ENCODE measurements at regions not wholly inside any gene's neighbourhood (a gene's known extent, or its start where the extent isn't known, plus 50 kb on each side); places are given as distances from the start of the nearest gene placed in this dataset.

DNA sequence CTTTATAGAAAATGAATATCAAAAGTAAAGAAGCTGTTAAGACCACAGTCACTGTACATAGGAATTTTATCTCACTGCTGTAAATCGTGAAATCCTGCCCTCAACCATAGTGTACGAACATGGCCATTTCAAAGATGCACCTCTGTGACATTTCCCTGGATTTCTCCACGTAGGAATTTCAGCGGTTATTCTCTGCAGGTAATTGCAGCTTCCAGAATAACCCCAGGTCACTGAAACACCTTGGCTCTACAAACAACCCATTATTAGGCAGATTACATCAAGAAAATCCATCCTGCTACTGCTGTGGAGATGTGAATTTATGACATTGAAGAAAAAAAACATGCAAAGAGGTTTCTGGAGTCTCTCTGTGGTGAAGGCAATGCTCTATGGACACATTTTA lies 196.2 kb upstream of the USP25 start:
- no peak overlapping the region for H3K27ac Mint-ChIP-seq
- intact Hi-C loops (cut with DNase I, micrococcal nuclease), result no loop called here

DNA sequence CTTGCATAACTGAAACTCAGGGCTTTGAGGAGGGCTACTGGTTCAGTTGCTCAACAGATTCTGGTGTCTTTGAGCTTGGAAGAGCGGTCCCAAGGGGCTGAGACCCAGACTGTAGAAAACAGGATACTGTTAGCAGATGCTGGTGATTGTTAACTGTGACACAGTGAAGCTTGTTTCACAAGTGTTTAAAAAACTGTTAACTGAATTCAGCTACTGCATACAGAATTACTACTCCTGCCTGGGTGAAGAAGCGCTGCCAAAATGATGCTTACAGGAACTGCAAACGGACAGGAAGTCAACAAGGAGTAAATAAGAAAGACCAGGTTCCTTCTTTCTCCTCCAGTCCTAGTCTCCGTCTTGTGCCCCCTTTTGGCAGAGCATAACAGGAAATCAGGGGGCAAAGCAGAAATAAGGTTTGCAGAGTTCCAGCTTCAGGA lies 195.3 kb upstream of the USP25 start:
- H3K9me3 Mint-ChIP-seq (ENCODE audit: low read depth), result peaks cover 3% of the 10 kb centered on the region
- DNase-seq (no peak), ATAC-seq (no peak)
- no peaks in the 10 kb centered on the region for H3K36me3 Mint-ChIP-seq (ENCODE audit: low read depth)
- no peaks in the 10 kb centered on the region for H3K27me3 Mint-ChIP-seq
- peaks cover 8% of the 10 kb centered on the region for H3K4me1 Mint-ChIP-seq
- ChIA-PET CTCF (interaction anchor here (0.7 to 2.5 kb wide), 5 partner anchors 8 to 47 kb away, joined by 3 to 6 read pairs (median 4); no protein-coding TSS in a partner anchor), POLR2A (no interaction called here)
- no peak overlapping the region for H3K4me3 Mint-ChIP-seq
- no peak overlapping the region for H3K27ac Mint-ChIP-seq
- intact Hi-C loops (cut with DNase I, micrococcal nuclease), result no loop called here

More for the DNA sequence above, 196.2 kb upstream of the USP25 start:
- no peaks in the 10 kb centered on the region for H3K36me3 Mint-ChIP-seq (ENCODE audit: low read depth)
- ChIA-PET CTCF (interaction anchor here (0.8 to 2.5 kb wide), 7 partner anchors 9 to 256 kb away, joined by 3 to 7 read pairs (median 4); no protein-coding TSS in a partner anchor), POLR2A (no interaction called here)
- ATAC-seq (no peak), DNase-seq (no peak)
- peaks cover 3% of the 10 kb centered on the region for H3K9me3 Mint-ChIP-seq (ENCODE audit: low read depth)
- no peaks in the 10 kb centered on the region for H3K27me3 Mint-ChIP-seq
- H3K4me1 Mint-ChIP-seq, result peaks cover 8% of the 10 kb centered on the region
- H3K4me3 Mint-ChIP-seq, result no peak overlapping the region

DNA sequence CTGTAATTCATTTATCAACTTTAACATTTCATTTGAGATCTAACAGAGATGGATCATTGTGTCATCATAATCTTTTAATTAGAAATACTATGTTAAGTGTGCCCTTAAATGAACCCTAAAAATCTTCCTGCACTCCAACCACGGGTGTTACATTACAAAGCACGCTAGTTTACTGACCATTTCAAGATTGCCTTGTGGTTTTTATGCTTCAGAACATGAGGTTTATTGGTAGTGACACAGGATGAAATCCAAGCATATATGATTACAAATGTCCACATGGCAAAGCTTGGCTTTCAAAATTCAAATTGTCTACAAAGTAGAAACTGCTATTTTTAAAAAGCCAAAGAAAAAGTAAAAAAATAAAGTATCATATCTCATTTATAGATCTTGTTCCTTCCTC lies 190.4 kb upstream of the USP25 start:
- H3K36me3 Mint-ChIP-seq (ENCODE audit: low read depth), result no peaks in the 10 kb centered on the region
- peaks cover 2% of the 10 kb centered on the region for H3K27me3 Mint-ChIP-seq
- H3K27ac Mint-ChIP-seq, result no peak overlapping the region
- ATAC-seq, result no peak
- no peak overlapping the region for H3K4me3 Mint-ChIP-seq
- H3K4me1 Mint-ChIP-seq, result peaks cover 4% of the 10 kb centered on the region
- H3K9me3 Mint-ChIP-seq (ENCODE audit: low read depth), result no peaks in the 10 kb centered on the region
- CTCF ChIA-PET, result interaction anchor here (0.6 to 1.0 kb wide), 3 partner anchors 14 to 325 kb away, joined by 3 to 4 read pairs (median 3); no protein-coding TSS in a partner anchor
- no peak for DNase-seq
- POLR2A ChIA-PET, result no interaction called here
- intact Hi-C loops (cut with DNase I, micrococcal nuclease), result no loop called here

DNA sequence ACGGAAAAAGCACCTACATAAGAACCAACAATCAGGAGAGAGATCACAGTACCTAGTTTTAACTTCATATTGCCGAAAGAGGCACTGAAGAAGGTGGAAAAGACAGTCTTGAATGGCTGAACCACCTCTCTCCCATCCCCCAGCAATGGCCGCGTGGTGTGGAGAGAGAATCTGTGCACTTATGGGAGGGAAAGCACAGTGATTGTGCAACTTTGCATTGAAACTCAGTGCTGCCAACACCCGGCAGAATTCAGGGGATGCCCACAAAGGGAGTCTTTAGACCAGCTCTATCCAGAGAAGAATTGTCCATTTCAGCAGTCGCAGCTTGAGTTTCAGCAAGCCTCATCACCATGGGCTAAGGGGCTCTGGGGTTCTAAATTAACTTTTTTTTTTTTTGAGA lies 186.3 kb upstream of the USP25 start:
- no peaks in the 10 kb centered on the region for H3K4me1 Mint-ChIP-seq
- ATAC-seq (no peak), DNase-seq (no peak)
- ChIA-PET CTCF (interaction anchor here (1.8 kb wide), 1 partner anchor 10 kb away, joined by 5 read pairs; no protein-coding TSS in a partner anchor), POLR2A (interaction anchor here (0.6 kb wide), 1 partner anchor 1159 kb away, joined by 5 read pairs; no protein-coding TSS in a partner anchor)
- H3K27me3 Mint-ChIP-seq, result peaks cover 2% of the 10 kb centered on the region
- H3K4me3 Mint-ChIP-seq, result no peak overlapping the region
- no peak overlapping the region for H3K27ac Mint-ChIP-seq
- H3K36me3 Mint-ChIP-seq (ENCODE audit: low read depth), result no peaks in the 10 kb centered on the region
- intact Hi-C loops (cut with DNase I, micrococcal nuclease), result no loop called here
- no peaks in the 10 kb centered on the region for H3K9me3 Mint-ChIP-seq (ENCODE audit: low read depth)

DNA sequence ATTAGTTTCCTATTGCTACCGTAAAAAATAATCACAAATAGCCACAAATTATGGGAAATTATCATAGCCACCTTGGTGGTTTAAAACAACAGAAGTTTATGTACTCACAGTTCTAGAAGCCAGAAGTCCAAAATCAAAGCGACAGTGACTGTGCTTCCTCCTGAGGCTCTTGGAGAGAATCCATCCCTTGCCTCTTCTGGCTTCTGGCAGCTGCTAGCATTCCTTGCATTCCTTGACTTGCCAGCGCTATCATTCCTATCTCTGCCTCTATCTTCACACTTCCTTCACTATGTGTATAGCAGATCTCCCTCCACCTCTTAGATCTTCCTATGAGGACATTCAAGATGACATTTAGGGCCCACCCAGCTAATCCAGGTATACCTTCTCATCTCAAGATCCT lies 180.1 kb upstream of the USP25 start:
- intact Hi-C loops (cut with DNase I, micrococcal nuclease), result no loop called here
- H3K4me1 Mint-ChIP-seq, result peaks cover 12% of the 10 kb centered on the region
- ATAC-seq, result no peak

DNA sequence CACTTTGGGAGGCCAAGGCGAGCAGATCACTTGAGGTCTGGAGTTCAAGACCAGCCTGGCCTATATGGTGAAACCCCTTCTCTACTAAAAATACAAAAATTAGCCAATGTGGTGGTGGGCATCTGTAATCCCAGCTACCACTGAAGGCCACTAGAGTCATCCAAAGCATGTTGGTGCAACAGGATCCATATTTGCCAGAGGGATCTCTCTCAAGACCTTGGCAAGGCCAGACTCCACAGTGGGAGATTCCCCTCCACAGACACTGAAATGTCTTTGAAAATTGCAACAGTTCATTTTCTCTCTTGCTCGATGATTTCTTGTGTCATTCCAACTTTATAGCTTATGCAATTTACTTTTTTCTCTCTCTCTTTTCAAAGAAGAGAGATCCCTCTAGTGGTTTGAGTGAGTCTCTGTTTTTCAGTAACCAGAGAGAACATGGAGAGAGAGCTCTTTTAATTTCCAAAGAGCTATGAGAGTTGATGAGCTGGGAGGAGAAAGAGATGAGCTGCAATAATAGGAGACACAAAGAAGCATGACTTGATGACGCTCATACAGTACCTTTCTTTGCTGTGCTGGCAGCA lies 176.8 kb upstream of the USP25 start:
- Mint-ChIP-seq H3K36me3 (ENCODE audit: low read depth) (no peaks in the 10 kb centered on the region), H3K27me3 (no peaks in the 10 kb centered on the region), H3K4me1 (peaks cover 12% of the 10 kb centered on the region), H3K4me3 (no peak overlapping the region), H3K27ac (no peak overlapping the region), H3K9me3 (ENCODE audit: low read depth) (no peaks in the 10 kb centered on the region)
- ATAC-seq (no peak), DNase-seq (no peak)
- intact Hi-C loops (cut with DNase I, micrococcal nuclease), result no loop called here
- CTCF ChIA-PET, result interaction anchor here (0.6 to 1.8 kb wide), 14 partner anchors 13 to 762 kb away, joined by 3 to 7 read pairs (median 3); no protein-coding TSS in a partner anchor
- POLR2A ChIA-PET, result no interaction called here

More for the DNA sequence above, 180.1 kb upstream of the USP25 start:
- Mint-ChIP-seq H3K36me3 (ENCODE audit: low read depth) (no peaks in the 10 kb centered on the region), H3K9me3 (ENCODE audit: low read depth) (no peaks in the 10 kb centered on the region), H3K4me3 (no peak overlapping the region), H3K27me3 (no peaks in the 10 kb centered on the region), H3K27ac (no peak overlapping the region)
- ChIA-PET CTCF (no interaction called here), POLR2A (no interaction called here)
- no peak for DNase-seq

DNA sequence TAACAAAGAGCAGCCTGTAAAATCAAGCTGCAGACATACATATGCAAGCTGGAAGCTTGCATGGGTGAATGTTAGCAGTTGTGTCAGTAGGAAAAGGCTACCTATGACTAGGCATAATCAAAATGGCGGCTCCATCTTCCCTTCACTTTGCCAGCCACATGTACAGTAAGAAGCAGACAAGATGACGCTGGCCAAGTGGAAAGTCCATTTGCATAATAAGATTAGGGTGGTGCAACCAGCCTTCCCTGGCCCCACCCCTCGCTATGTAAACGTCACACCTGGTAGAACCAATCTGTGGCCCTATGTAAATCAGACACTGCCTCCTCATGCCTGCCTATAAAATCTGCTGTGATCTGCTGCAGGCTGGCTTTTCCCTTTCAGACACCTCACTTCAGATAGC lies 171.9 kb upstream of the USP25 start:
- no peak for ATAC-seq
- intact Hi-C loops (cut with DNase I, micrococcal nuclease), result no loop called here

DNA sequence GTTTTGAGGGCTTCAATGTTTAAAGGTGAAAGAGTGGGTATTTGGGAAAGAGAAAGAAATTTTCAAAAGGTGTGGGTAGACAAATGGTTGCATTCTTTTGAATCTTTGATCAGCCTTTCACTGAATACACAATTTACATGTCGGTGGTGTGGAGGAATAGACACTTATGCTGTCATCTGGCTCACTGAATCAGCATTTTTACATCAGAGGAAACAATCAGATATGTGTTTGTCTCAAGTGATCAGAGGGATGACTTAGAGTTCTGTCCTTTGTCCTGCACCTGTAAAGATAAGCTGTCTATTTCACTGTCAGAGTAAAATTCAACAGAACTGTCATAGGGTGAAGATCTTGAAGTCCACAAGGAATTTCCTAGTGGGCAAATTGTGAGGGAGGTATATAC lies 170.9 kb upstream of the USP25 start:
- DNase-seq (no peak), ATAC-seq (no peak)
- CTCF ChIA-PET, result interaction anchor here (0.8 kb wide), 1 partner anchor 38 kb away, joined by 3 read pairs; no protein-coding TSS in a partner anchor

More for the DNA sequence above, 171.9 kb upstream of the USP25 start:
- H3K4me1 Mint-ChIP-seq, result peaks cover 12% of the 10 kb centered on the region
- peaks cover 2% of the 10 kb centered on the region for H3K27me3 Mint-ChIP-seq
- POLR2A ChIA-PET, result no interaction called here
- no peak for DNase-seq
- CTCF ChIA-PET, result no interaction called here
- H3K36me3 Mint-ChIP-seq (ENCODE audit: low read depth), result no peaks in the 10 kb centered on the region
- H3K4me3 Mint-ChIP-seq, result no peak overlapping the region
- no peaks in the 10 kb centered on the region for H3K9me3 Mint-ChIP-seq (ENCODE audit: low read depth)
- no peak overlapping the region for H3K27ac Mint-ChIP-seq

DNA sequence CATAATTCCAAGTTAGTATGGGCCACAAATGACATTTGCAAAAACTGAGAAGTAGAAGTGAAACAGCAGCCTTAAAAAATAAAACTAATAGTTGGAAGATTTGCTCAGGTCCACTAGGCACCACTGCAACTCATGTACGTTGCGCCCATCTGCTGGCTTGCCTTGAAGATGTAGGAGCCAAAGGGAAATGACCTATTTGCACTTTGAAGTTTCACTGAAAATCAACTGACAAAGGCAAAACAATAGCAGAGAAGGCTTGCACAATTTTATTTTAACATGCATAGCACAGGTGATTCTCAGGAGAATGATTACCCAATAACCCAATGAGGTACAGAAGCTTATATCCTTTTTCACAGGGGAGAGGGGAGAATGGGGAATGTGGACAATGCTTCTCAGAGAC lies 170.1 kb upstream of the USP25 start:
- intact Hi-C loops (cut with DNase I, micrococcal nuclease), result no loop called here
- H3K27me3 Mint-ChIP-seq, result peaks cover 2% of the 10 kb centered on the region
- ChIA-PET CTCF (interaction anchor here (0.8 kb wide), 1 partner anchor 39 kb away, joined by 3 read pairs; no protein-coding TSS in a partner anchor), POLR2A (no interaction called here)
- no peak for DNase-seq
- H3K4me3 Mint-ChIP-seq, result no peak overlapping the region
- no peaks in the 10 kb centered on the region for H3K36me3 Mint-ChIP-seq (ENCODE audit: low read depth)
- no peak overlapping the region for H3K27ac Mint-ChIP-seq
- no peak for ATAC-seq
- no peaks in the 10 kb centered on the region for H3K9me3 Mint-ChIP-seq (ENCODE audit: low read depth)
- peaks cover 9% of the 10 kb centered on the region for H3K4me1 Mint-ChIP-seq

More for the DNA sequence above, 170.9 kb upstream of the USP25 start:
- Mint-ChIP-seq H3K4me3 (no peak overlapping the region), H3K4me1 (peaks cover 9% of the 10 kb centered on the region), H3K9me3 (ENCODE audit: low read depth) (no peaks in the 10 kb centered on the region), H3K36me3 (ENCODE audit: low read depth) (no peaks in the 10 kb centered on the region), H3K27ac (no peak overlapping the region), H3K27me3 (peaks cover 2% of the 10 kb centered on the region)
- POLR2A ChIA-PET, result no interaction called here
- intact Hi-C loops (cut with DNase I, micrococcal nuclease), result no loop called here

DNA sequence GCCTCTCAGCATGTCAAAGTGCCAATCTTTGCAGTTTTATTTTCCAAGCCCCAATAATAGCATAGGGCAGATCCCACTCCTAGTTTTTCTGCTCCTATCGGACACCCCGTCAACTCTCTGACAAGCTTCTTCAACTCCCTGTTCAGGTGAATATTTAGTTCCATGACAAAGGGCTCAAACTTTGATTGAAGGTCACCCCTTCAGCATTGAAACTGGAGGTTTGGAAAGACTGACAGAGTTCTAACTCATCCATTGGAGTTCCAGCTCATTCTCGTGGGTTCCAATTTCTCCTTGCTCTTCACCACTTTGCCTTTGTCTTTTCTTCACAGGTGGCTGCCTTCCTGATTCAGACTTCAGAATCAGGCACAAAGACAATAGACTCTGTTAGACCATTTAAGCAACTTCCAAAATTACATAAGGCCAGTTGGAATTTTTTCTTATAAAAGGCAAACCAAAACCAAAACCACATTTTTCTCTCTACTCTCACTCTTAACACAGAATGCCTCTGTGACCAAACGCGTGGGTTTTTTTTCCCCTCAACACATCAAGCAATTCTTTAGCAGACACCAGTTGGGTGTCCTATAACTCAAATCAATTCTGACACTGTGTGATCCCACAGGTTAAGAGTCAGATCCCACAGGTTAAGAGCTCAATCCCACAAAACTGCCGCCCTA lies 169.3 kb upstream of the USP25 start:
- POLR2A ChIA-PET, result no interaction called here
- ATAC-seq, result peak; percentile 55

DNA sequence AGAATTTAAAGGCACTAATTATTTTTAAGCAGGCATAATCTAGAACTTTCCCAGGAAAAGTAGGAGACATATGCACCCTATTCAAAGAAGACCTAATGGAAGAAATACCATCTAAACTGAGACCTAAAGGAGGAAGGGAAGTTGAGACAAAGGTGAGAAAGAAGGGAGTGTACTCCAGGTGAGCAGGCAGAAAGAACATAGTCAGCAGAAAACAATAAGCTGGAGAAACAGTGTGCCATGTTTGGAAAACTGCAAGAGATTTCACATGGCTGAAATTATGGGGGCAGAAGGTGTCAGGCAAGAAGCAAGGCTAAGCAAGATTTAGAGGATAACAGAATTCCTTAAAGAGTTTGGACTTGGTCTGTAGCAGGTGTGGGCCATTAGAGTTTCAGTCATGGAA lies 167.0 kb upstream of the USP25 start:
- no peak for DNase-seq
- no peaks in the 10 kb centered on the region for H3K36me3 Mint-ChIP-seq (ENCODE audit: low read depth)

More for the DNA sequence above, 169.3 kb upstream of the USP25 start:
- Mint-ChIP-seq H3K9me3 (ENCODE audit: low read depth) (no peaks in the 10 kb centered on the region), H3K4me1 (peaks cover 9% of the 10 kb centered on the region), H3K4me3 (no peak overlapping the region), H3K27ac (no peak overlapping the region), H3K36me3 (ENCODE audit: low read depth) (no peaks in the 10 kb centered on the region), H3K27me3 (peaks cover 2% of the 10 kb centered on the region)
- CTCF ChIA-PET, result no interaction called here
- DNase-seq, result peak; percentile 23
- intact Hi-C loops (cut with DNase I, micrococcal nuclease), result no loop called here

DNA sequence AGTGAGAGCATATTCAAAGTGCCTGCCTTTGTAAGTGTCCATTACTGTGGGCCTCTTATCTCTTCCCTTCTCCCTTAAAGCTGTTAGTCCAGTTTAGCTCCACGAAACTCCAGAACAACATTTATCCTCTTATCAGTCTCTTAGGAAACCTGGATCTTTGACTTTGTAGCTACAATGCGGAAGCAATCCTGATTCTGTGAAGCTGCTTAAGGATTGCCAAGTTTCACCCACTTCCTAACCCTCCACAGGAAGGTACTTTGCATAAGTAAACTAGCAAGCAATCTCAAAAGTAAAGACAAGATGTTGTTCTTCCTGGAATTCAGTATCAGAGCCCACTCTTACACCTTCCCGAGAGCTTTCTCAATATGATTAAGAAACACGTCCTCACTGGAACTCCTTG lies 164.9 kb upstream of the USP25 start:
- ATAC-seq, result no peak
- H3K36me3 Mint-ChIP-seq (ENCODE audit: low read depth), result no peaks in the 10 kb centered on the region
- no peaks in the 10 kb centered on the region for H3K9me3 Mint-ChIP-seq (ENCODE audit: low read depth)
- H3K4me3 Mint-ChIP-seq, result no peak overlapping the region
- H3K27ac Mint-ChIP-seq, result no peak overlapping the region
- ChIA-PET CTCF (interaction anchor here (0.7 kb wide), 1 partner anchor 28 kb away, joined by 3 read pairs; no protein-coding TSS in a partner anchor), POLR2A (no interaction called here)
- H3K27me3 Mint-ChIP-seq, result peaks cover 15% of the 10 kb centered on the region
- intact Hi-C loops (cut with DNase I, micrococcal nuclease), result no loop called here
- no peak for DNase-seq
- H3K4me1 Mint-ChIP-seq, result peaks cover 9% of the 10 kb centered on the region

More for the DNA sequence above, 167.0 kb upstream of the USP25 start:
- Mint-ChIP-seq H3K9me3 (ENCODE audit: low read depth) (no peaks in the 10 kb centered on the region), H3K4me3 (no peak overlapping the region), H3K27me3 (peaks cover 5% of the 10 kb centered on the region), H3K27ac (no peak overlapping the region), H3K4me1 (peaks cover 9% of the 10 kb centered on the region)
- no peak for ATAC-seq
- intact Hi-C loops (cut with DNase I, micrococcal nuclease), result no loop called here
- CTCF ChIA-PET, result no interaction called here
- POLR2A ChIA-PET, result no interaction called here

All from activated CD4-positive, alpha-beta T cell treated with anti-CD3 and anti-CD28 coated beads for 36 hours (primary cell).